Stimulated activated CD4-positive, alpha-beta T cell treated with anti-CD3 and anti-CD28 coated beads, TNF-alpha, amount 100 ng/mL, for 4 hours (primary cell): ENCODE measurements at regions not wholly inside any gene's neighbourhood (a gene's known extent, or its start where the extent isn't known, plus 50 kb on each side); places are given as distances from the start of the nearest gene placed in this dataset.

Experiments
- DNase-seq, 3 experiments: peaks; one replicate each; pipeline ENCODE4 v3.0.0-alpha.2; 2020; ENCODE audit warnings: low read depth in 3 of 3

DNA sequence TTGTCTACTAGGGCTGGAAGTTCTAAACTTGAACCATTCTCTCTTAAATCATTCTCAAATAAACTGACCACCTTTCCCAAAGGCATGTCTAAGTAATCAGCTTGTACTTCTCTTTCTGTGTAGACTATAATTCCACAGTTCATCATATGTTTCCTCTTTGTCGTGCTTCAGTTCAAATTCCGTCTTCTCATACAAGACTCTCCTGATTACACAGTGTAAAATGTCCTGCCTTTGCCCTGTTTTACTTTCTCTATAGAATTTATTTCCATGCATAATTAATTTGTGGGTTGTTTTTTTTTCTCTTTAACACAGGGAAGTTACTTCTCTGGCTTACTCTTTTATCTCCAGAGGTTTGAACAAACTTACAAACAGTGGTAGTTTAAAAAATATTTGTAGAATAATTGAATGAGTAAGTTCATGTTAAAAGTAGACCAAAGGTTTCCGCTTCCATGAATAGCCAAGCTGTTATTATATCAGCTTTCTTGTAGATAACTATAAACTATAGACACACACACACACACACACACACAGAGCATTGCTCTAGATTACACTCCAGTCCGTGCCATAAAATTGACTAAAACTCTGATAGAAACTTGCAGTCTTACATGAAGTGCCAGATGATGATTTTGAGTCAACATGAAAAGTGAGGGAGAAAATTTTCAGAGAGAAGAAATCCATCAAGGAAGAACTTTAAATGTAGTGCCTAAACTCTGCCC, 119.0 kb downstream of the SUCNR1 start:
- DNase-seq = no peak

DNA sequence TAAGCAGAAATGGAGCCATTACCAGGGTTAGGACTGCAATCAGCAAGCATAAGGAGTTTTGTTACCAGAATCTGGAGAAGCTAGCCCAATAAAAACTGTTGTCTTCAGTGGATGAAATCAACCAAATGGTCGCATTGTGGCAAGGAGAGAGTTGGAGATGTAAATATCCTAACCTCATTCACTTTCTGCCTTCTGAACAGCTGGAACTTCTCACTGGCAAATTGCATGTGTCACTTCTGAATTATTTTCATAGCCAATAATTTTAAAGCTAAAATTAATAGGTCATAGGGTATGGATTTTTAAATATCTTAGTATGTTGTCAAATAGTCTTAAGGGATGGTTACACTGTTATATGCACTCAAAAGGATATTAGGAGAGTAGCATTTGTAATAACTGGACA, 121.6 kb downstream of the SUCNR1 start:
- no peak for DNase-seq

DNA sequence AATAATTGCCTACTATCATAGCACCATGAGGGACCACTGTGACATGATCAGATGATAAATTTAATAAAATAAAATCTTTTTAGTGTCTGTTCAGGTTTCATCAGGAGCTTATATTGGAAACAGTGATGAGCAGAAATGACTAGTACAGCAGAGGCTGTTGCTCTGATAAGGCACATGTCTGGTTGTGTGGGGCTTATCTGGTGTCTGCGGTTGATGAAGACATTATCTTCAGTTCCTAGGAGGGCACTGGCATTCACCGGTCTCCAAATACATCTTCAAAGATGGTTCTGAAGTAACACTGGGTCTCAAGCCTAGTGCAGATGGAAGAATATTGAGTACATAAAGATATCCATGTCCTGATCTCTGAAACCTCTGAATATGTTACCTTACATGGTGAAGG, 125.3 kb downstream of the SUCNR1 start:
- no peak for DNase-seq

DNA sequence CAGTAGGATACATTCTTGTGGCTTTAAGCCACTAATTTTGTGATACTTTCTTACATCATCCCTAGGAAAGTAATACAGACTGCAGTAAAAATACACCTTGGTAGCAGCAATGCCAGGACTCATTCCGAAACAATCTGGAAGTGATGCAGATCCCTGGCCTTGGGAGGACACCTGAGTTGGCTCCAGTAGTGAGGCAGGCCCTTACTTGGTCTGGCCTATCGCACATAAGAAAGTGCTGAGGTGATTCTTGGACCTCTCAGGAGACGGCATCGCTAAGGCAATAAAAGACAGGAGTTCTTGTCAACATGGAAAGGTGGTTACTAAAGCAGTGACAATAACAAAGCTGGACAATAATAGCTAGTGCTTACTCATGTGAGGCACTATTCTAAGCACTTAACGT, 126.5 kb downstream of the SUCNR1 start:
- no peak for DNase-seq

DNA sequence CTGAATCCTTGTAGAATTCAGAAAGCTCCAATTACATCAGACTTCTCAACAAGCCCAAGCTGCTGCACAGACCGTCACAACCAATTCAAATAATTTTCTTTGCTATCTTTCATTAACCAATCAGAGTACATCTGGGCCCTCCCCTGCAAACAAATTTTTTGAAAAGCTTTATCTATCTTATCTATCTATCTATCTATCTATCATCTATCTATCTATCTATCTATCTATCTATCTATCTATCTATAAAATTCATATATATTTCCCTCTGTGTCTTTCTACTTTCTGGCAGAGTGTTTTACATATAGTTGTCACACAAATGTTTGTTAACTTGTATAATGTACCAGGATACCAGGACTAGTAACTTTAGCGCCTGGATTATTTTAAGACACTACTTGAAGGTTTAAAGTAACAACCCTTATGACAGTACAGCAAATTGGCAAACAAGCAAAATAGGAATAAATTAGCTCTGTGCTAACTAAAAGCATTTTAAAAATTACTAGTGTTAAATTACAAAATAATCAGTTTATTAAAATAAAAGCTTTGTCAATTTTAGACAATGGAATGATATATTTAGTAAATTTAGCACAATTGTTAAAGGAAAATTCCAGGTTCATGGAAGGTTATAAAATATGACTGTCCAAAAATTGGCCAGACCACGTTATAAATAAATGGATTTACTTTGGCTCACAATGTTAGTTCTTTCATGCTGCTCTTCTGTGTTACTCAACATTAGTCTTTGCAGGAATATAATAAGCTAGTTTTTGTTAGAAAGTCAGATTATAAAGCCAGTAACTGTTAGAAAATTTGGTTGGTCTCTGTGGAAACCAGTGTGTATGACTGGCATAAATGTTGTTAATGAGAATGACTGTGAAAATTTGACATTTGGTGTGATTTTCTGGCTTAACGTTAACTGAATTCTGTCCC, 138.6 kb downstream of the SUCNR1 start:
- DNase-seq = no peak

DNA sequence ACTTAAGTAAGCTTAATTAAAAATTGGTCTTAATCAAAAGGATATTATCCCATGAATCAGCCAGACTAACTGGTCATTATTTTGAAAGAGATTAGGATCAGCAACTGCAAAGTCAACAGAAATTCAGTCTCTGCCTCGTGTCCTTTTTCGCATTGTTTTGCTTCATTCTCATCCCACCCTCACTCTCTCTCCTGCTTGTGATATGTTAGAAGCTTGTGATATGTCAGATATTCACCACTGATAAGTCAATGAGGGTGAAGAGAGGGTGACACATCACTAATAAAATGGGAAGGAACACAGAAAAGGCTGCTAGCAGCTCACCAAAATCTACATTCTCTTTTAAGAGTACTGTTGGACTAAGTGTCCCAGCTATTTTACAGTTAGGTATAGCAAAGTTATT, 146.1 kb downstream of the SUCNR1 start:
- no peak for DNase-seq

DNA sequence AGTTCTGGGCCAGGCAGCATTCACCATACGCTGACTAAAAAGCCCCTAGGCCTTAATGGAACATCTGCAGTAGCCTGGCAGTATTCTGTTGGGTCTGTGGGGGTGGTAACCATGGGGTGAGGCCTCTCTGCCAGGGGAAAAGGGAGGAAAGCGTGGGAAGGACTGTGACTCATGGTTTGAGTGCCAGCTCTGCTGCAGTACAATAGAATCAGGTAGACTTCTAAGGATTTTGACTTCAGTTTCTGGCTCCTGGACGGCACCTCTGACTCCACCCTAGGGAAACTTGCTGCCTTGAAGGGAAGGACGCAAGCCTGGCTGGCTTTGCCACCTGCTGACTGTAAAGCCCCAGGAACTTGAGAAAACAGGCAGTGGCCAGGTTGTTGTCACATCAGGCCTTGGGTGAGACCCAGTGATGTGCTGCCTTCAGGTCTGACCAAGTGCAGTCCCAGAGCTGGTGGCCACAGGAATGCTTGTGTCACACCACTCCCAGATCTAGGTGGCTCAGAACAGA, 148.6 kb downstream of the SUCNR1 start:
- peak in 2 of 3 experiments; percentile 12 to 26 for DNase-seq

DNA sequence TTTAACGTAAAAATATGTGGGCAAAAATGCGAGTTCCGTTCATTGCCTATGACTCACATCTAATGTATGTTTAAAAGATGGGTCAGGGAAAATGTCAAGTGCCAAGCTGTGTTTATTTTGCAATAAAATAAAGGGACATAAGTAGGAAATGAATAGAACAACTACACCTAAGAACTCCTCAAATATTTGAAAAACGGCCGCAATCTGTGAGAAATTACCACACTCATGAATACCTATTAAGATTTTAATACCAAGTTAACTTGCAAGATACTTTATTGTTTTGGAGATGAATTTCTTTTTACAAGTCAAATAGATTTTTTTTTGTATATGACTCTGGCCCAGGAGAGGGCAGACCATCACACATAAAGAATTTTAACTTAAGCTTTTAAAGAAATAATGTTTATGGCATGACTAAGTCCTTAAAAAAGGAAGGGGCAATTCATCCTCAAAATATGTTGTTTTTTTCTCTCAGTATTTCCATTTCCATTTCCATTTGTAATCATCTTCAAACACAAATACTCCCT, 152.7 kb downstream of the SUCNR1 start:
- no peak for DNase-seq

DNA sequence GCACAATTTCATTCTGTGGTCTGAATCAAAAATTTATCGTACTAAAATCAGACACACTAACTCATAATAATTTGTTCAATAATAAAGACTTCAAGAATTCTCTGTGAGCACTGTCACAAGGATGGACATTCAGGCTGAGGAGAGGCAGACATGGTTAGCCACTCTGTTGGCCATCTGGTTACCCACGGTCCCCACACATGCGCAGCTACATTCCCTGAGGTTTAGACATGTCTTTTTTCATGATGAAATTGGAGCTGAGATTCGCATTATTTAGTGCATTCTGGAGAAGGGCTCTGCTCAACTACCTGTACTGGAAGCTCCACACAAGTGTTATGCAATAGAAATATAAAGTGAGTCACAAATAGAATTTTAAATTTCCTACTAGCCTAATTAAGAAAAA, 156.9 kb downstream of the SUCNR1 start:
- no peak for DNase-seq

DNA sequence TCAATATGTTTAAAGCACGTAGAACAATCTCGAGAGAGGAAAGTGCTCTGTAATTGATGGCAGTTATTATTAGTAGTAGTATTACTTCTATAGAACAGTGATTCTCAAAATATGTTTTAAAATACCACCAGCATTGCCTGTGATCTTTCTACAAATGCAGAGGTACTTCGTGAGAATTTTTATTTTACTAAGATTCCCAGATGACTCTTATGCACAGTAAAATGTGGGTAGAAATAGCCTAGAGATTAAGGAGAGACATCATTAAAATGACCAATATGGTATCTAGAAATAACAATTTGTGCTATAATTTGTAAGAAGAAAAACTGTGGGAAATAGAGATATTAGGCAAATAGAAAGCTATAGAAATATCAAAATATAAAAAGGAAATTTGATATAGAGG, 157.9 kb downstream of the SUCNR1 start:
- DNase-seq = no peak

DNA sequence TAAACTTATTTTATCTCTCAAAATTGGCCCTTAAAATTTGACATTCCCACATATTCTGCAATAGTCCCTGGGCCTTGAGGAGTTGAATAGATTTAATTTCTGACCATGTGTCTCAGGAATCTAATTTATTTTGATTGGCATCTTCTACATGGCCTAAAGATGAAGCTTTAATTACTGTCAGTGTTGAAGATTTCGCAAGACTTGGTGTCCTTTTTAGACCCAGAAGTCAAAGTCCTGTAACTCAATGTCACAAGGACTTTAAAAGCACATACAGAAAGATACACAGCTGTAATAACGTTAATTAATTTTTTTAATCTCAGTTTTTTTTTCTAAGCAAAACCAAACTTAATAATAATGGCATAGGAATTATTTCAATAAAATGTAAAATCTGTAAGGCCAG, 163.9 kb downstream of the SUCNR1 start:
- no peak for DNase-seq

DNA sequence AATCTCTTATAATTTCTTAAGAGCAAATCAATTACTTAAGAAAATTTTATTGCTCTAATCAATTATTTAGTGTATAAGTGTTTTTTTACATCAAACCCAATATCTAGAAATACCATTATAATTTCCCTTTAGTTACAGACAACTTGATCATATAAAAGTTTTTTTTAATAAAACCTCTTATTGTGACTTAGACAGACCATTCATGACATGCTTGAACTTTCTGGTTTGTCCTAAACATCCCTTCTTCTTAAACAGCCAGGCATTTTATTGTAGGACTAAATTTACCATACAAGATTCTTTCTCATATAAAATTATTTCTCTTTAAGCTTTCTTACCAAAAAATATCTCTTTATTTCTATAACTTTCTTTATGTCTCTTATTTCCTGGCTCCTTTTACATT, 164.5 kb downstream of the SUCNR1 start:
- no peak for DNase-seq

DNA sequence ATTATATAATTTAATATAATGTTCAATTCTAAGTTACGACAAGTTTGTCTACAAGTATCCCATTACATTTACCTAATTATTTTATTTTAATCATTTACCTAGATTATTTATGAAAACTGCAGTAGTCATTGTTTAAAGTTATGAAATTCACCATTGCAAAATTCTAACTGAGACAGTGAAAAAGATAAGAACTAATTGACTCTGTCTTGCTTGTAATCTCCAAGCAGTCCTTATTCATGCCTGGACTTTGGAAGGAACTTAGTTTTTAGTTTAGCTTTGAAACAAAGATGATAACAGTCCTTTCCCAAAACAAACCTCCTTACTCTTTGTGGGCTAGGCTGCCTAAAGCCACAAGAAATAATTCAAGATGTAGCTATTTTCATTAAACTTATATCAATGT, 165.0 kb downstream of the SUCNR1 start:
- no peak for DNase-seq

DNA sequence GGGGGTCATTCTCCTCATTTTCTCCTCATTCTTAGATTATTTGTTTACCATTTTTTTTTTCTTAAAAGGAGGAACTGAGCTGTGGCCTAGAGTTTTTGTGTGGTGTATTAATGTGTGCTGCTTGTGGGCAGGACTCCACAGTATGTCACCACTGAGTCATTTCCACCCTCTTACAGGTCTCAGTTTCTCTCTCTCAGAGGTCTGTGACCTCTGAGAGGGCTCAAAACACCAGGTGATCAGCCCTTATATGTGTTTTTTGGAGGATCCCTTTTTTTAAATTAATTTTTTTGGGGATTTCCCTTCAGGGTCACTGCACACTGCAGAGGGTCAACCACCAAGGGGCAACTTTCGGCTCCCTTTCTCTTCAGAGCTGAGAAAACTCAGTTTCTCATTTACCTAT, 166.4 kb downstream of the SUCNR1 start:
- DNase-seq = no peak

DNA sequence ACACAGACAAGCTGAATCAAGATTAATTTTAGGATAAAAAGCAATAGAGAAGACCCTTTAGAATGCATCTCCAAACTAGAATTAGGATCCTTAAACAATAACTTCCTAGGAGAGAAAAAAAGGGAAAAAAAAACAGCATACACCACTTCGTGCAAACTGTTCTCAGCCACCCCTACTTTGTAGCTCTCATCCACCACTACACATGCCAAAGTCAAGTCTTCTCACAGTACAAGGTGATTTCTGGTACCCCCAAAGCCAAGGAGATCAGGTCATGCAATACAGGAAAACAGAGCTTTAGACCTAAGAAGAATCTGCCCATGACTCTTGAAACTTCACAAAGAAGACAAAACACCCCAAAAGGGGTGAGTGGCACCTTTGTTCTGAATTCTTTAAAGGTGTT, 166.9 kb downstream of the SUCNR1 start:
- DNase-seq = no peak

DNA sequence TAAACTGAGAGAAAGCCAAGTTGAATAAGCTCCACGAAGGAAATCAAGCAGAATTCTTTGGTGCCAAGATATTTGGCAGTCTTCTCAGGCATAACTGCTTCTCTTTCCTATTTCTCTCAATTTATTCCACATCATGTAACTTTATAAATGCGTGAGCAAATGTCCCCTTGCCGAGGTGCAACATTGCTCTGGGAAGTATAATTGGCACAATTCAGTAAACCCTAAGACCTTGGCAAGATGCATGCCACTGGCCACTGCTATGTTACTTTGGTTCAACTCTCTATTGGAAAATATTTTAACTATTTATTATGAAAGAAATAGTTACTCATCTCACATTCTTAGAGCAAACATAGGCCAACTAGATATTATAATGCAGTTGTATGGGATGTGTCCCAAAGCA, 170.2 kb downstream of the SUCNR1 start:
- DNase-seq = no peak

DNA sequence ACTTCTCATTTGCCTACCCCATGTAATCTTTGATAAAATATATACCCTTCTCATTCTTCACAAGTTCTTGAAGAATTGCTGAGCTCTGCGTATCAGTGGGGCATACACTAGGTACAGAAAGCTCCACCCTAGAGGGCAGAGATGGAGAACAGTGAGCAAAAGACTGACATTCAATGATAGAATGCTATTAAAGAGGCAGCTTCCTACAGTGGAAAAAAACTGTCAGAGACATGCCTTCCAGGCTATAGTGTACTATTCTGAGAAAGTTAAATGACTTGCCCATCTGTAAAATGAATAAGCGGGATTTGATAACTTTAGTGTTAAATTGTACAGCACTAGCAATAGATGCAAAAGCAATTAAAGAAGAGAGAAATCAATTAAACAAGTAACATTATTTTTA, 172.8 kb downstream of the SUCNR1 start:
- DNase-seq = no peak

DNA sequence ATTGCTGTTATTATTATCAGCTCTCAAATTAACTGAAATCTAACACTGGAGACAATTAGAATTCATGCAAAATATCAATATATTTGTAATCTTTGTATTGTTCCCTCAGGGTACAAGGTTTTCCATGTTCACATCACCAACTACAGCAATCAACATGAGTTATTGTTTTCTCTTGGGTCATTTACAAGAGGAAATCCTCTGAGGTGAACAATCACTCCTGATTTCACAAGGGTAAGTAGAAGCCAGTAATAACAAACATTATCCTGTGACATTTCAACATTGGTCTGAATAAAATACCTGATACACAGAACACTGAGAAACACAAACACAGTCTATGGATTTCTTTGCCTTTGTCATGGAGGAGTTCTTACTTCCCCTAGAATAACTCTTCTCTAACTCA, 174.0 kb downstream of the SUCNR1 start:
- no peak for DNase-seq

DNA sequence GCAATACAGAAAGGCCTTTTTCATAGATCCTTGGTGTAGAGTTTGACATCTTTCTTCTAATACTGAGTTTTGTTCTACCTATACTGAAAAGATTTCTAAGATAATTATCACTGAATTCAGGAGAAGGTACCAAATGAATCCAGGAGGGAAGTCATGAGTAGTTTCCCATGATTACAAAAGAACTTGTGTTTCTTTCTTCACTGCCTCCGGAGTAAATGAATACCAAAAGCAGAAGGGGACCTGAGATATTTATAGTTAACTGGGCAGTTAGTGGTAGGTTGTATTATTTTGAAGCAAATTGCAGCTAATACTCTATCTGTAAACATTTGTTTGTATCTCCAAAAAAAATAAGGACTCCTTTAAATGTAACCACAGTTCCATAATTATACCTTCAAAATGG, 175.4 kb downstream of the SUCNR1 start:
- no peak for DNase-seq

DNA sequence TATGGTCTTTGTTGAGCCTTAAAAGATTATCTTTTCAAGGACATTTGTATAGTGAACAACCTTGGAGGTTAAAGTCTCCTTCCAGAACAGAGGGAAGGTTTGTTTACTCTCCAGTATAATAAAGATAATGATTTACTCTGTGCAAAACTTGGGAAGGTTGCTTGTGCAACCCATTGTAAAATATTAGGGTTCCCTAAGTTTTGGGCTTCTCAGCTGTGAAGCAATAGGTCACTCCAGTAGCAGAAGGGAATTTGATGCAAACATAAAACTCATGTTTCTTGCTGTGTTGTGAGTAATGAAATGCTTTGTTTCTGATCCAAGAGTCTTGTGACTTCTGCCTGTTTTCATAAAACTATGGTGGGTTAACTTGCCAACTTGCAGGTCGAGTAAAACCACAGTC, 177.5 kb downstream of the SUCNR1 start:
- DNase-seq = no peak

DNA sequence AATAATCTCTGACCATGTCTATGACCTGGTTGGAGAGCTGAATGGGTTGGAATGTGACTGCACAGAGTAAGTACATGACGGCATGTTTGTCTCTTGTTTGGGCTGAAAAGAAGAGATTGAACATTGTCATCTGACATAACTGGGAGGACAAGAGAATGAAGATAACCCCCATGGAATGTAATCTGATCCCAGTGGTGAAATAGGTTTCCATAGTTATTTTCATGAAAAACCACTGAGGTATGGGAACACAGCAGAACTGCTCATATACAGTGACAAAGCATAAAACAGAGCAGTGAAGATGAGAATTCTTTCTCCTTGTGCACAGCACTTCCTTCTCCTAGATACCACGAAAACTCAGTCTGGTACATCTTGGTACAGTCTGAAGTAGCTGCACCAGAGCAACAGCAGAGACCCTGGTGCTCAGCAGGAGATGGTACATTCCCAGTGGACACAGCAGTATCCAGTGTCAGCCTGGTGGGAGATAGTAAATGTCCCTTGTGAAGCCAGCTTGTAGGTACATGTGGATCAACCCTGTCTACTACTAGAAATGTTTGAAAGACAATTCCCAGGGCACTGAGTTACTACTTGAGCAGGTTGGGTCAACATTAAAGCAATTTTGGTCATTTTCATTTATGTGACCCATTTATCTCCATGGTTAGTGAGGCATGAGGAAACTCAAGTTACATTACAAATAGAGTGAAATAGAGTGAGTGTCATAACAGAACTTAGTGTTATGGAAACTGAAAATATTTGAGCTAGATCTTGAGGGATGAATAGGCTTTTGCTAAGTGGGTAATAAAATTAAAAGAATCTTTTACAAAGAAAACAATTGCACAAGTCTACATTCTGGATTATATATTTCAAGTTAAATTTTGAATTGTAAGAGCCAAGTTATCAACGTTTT, 178.3 kb downstream of the SUCNR1 start:
- no peak for DNase-seq

DNA sequence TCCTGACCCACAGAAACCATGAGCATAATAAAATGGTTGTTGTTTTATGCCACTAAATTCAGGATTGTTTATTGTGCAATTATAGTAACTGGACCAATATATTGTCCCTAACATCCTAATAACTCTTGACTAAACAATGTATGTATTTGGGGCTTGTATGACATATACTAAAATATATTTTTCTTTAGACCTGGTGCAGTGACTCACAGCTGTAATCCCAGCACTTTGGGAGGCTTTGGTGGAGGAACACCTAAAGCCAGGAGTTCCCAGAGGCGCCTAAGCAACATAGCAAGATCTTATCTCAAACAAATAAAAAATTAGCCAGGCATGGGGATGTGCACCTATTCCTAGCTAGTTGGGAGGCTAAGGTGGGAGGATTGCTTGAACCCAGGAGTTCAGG, 180.4 kb downstream of the SUCNR1 start:
- DNase-seq = no peak
